HG02759 (cell line): ENCODE measurements at regions not wholly inside any gene's neighbourhood (a gene's known extent, or its start where the extent isn't known, plus 50 kb on each side); places are given as distances from the start of the nearest gene placed in this dataset.

Experiments
- ATAC-seq: cut with Tn5 transposase; IDR thresholded peaks from one replicate; pipeline ENCODE4 v1.9.1; 2021; ENCODE audit warnings: mild to moderate bottlenecking, moderate library complexity; ENCODE audit not compliant: unreplicated experiment

- ATAC-seq, result no peak
These were observed 182.6 kb upstream of the THSD7B start for GRCh38 chr2:136582628-136583205.

GRCh38 chr2:136572335-136572734 lies 193.0 kb upstream of the THSD7B start:
- no peak for ATAC-seq

GRCh38 chr2:136557203-136557602 lies 208.1 kb upstream of the THSD7B start:
- no peak for ATAC-seq

- ATAC-seq, result no peak
These were observed 215.2 kb upstream of the THSD7B start for GRCh38 chr2:136550181-136550580.

GRCh38 chr2:136539355-136539754 lies 226.0 kb upstream of the THSD7B start:
- no peak for ATAC-seq

GRCh38 chr2:136538489-136538888 lies 226.9 kb upstream of the THSD7B start:
- no peak for ATAC-seq

- ATAC-seq, result no peak
These were observed 230.5 kb upstream of the THSD7B start for GRCh38 chr2:136534811-136535210.

- ATAC-seq, result no peak
These were observed 233.2 kb upstream of the THSD7B start for GRCh38 chr2:136532171-136532570.

GRCh38 chr2:136531731-136532130 lies 233.6 kb upstream of the THSD7B start:
- ATAC-seq, result no peak

GRCh38 chr2:136530146-136530545 lies 235.2 kb upstream of the THSD7B start:
- ATAC-seq, result no peak

- no peak for ATAC-seq
These were observed 237.8 kb upstream of the THSD7B start for GRCh38 chr2:136527560-136527959.

- ATAC-seq, result no peak
These were observed 242.6 kb upstream of the THSD7B start for GRCh38 chr2:136522724-136523123.

GRCh38 chr2:136517716-136518115 lies 247.6 kb upstream of the THSD7B start:
- no peak for ATAC-seq

GRCh38 chr2:136510244-136510643 lies 255.1 kb upstream of the THSD7B start:
- ATAC-seq, result no peak

GRCh38 chr2:136505462-136505861 lies 259.9 kb upstream of the THSD7B start:
- ATAC-seq, result peak; percentile 46

- no peak for ATAC-seq
These were observed 262.7 kb upstream of the THSD7B start for GRCh38 chr2:136502660-136503059.

GRCh38 chr2:136497709-136498108 lies 267.6 kb upstream of the THSD7B start:
- no peak for ATAC-seq

- ATAC-seq, result no peak
These were observed 268.4 kb upstream of the THSD7B start for GRCh38 chr2:136496966-136497365.

GRCh38 chr2:136495636-136496035 lies 269.7 kb upstream of the THSD7B start:
- peak; percentile 94 for ATAC-seq

- ATAC-seq, result no peak
These were observed 272.4 kb upstream of the THSD7B start for GRCh38 chr2:136492901-136493300.

GRCh38 chr2:136490100-136490499 lies 275.2 kb upstream of the THSD7B start:
- no peak for ATAC-seq

GRCh38 chr2:136487421-136487820 lies 277.9 kb upstream of the THSD7B start:
- no peak for ATAC-seq

GRCh38 chr2:136486115-136486514 lies 279.2 kb upstream of the THSD7B start:
- ATAC-seq, result peak; percentile 82
